GM20000 (cell line): ENCODE measurements at regions not wholly inside any gene's neighbourhood (a gene's known extent, or its start where the extent isn't known, plus 50 kb on each side); places are given as distances from the start of the nearest gene placed in this dataset.

ENCODE experiments used
- DNase-seq: peaks from one replicate; pipeline ENCODE4 v3.0.0; 2012; ENCODE audit warnings: low spot score
- TF ChIP-seq, protein P1 (sequence below): IDR thresholded peaks from 2 replicates; pipeline ENCODE4 v1.5.1; 2012; ENCODE audit warnings: mild to moderate bottlenecking, control low read depth; ENCODE audit errors: extremely low read depth, missing control alignments

GRCh38 chr17:71402661-71403141 is 718.1 kb upstream of the SOX9 start:
- TF ChIP-seq, protein P1, sequence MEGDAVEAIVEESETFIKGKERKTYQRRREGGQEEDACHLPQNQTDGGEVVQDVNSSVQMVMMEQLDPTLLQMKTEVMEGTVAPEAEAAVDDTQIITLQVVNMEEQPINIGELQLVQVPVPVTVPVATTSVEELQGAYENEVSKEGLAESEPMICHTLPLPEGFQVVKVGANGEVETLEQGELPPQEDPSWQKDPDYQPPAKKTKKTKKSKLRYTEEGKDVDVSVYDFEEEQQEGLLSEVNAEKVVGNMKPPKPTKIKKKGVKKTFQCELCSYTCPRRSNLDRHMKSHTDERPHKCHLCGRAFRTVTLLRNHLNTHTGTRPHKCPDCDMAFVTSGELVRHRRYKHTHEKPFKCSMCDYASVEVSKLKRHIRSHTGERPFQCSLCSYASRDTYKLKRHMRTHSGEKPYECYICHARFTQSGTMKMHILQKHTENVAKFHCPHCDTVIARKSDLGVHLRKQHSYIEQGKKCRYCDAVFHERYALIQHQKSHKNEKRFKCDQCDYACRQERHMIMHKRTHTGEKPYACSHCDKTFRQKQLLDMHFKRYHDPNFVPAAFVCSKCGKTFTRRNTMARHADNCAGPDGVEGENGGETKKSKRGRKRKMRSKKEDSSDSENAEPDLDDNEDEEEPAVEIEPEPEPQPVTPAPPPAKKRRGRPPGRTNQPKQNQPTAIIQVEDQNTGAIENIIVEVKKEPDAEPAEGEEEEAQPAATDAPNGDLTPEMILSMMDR: no peak

GRCh38 chr17:71405101-71405500 is 715.7 kb upstream of the SOX9 start:
- DNase-seq: no peak
- TF ChIP-seq, protein P1: no peak

More at GRCh38 chr17:71402661-71403141, 718.1 kb upstream of the SOX9 start:
- DNase-seq: no peak

DNA sequence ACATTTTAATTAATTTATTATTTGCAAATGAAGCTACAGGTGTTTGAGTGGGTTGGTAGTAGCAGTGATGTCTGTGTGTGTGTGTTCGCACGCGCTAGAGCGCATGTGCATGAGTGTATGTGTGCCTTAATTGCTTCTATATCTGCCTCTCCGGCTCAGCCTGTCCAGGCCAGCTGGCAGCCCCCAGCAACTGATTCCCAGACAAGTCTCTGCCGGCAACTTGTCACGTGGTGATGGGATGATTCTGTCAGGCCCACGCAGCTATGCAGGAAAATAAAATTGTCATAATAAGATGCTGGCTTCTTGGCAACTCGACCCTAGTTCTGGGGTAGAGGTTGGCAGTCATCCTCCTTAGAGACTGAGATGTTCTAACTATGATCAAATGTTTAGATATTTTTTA is 712.8 kb upstream of the SOX9 start:
- TF ChIP-seq, protein P1: no peak
- DNase-seq: no peak

- DNase-seq: no peak
These were observed 711.7 kb upstream of the SOX9 start for GRCh38 chr17:71409137-71409536.

DNA sequence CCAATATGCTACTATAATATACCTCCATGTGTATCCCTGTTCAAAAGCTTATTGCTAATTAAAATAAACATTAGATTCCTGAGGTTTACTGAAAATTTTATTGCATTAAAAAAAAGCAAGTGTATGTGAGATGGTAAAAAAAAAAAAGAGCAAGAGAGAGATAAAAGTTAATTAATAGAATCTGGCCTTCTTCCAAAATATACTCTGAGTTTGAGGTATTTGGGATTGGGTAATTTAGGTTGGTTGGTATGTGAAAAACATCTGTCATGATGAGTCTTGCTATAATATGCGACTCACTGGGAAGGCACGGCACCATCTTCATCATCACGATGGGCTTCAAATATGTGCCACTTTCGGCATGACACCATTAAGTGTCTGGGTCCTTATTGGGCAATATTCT is 711.1 kb upstream of the SOX9 start:
- DNase-seq: no peak
- TF ChIP-seq, protein P1: no peak

More at GRCh38 chr17:71409137-71409536, 711.7 kb upstream of the SOX9 start:
- TF ChIP-seq, protein P1: no peak

- no peak for DNase-seq
These were observed 708.0 kb upstream of the SOX9 start for GRCh38 chr17:71412803-71413202.

DNA sequence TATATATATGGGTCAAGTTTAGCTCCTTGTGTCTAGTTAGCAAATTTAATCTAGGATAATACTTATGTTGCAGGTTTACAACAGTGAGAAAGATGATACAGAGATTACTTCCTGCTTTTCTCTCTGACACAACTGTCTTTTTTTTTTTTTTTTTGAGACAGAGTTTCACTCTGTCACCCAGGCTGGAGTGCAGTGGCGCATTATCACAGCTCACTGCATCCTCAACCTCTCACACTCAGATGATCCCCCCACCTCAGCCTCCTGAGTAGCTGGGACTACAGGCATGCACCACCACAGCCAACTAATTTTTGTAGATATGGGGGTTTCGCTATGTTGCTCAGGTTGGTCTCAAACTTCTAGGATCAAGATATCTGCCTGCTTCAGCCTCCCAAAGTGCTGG is 706.9 kb upstream of the SOX9 start:
- no peak for DNase-seq
- TF ChIP-seq, protein P1: no peak

More at GRCh38 chr17:71412803-71413202, 708.0 kb upstream of the SOX9 start:
- TF ChIP-seq, protein P1: no peak
